Common myeloid progenitor, CD34-positive (primary cell): ENCODE measurements at regions not wholly inside any gene's neighbourhood (a gene's known extent, or its start where the extent isn't known, plus 50 kb on each side); places are given as distances from the start of the nearest gene placed in this dataset.

ENCODE experiments used
- CTCF ChIA-PET: fragments of 350-600 bp; sonication (Branson Sonifier 250); formaldehyde crosslinking; loops from one replicate; lab custom pipeline; 2021; ENCODE audit warnings: antibody characterized with exemption; lab: Charles Lee
- POLR2A ChIA-PET: fragments of 350-600 bp; sonication (Branson Sonifier 250); formaldehyde crosslinking; loops from one replicate; lab custom pipeline; 2021; ENCODE audit warnings: antibody characterized with exemption; lab: Charles Lee
- DNase-seq, 3 donors: peaks; one replicate each; pipeline versions ENCODE4 v3.0.0 to v3.0.0-alpha.2; 2013
- H3K27ac ChIP-seq, 2 experiments: 1 replicate in 1 of 2; 2 replicates in 1 of 2; pipeline ENCODE4 v1.7.0; 2013; ENCODE audit warnings: inconsistent platforms in 2 of 2, low read length in 2 of 2, mild to moderate bottlenecking in 2 of 2, low read depth in 1 of 2, moderate library complexity in 1 of 2; ENCODE audit not compliant: severe bottlenecking in 2 of 2, insufficient read depth in 1 of 2, poor library complexity in 1 of 2
- H3K27me3 ChIP-seq, 5 experiments: replicated peaks in 2 of 5; 1 replicate in 3 of 5; 2 replicates in 2 of 5; pipeline versions ENCODE4 v1.6.1 to v1.7.0; 2013; ENCODE audit warnings: low read length in 4 of 5, mild to moderate bottlenecking in 2 of 5, moderate library complexity in 2 of 5, inconsistent platforms in 1 of 5; ENCODE audit not compliant: insufficient read depth in 5 of 5, control insufficient read depth in 4 of 5
- H3K36me3 ChIP-seq, 4 experiments: 1 replicate in 2 of 4; 2 replicates in 2 of 4; pipeline versions ENCODE4 v1.6.1 to v1.7.0; 2013; ENCODE audit warnings: low read length in 3 of 4, control low read depth in 1 of 4, mild to moderate bottlenecking in 1 of 4; ENCODE audit not compliant: control insufficient read depth in 4 of 4, insufficient read depth in 4 of 4
- H3K4me1 ChIP-seq, 4 experiments: 1 replicate in 3 of 4; 2 replicates in 1 of 4; pipeline versions ENCODE4 v1.6.1 to v1.7.1; 2013; ENCODE audit warnings: low read length in 3 of 4, mild to moderate bottlenecking in 3 of 4, control low read depth in 1 of 4, inconsistent platforms in 1 of 4, moderate library complexity in 1 of 4; ENCODE audit not compliant: control insufficient read depth in 4 of 4, insufficient read depth in 4 of 4; ENCODE audit errors: control extremely low read depth in 1 of 4
- H3K4me3 ChIP-seq, 7 experiments: 1 replicate in 4 of 7; 2 replicates in 3 of 7; pipeline versions ENCODE4 v1.5.1 to v1.7.0; 2013; ENCODE audit warnings: mild to moderate bottlenecking in 7 of 7, low read length in 6 of 7, moderate library complexity in 6 of 7, inconsistent platforms in 2 of 7, low read depth in 2 of 7, control low read depth in 1 of 7; ENCODE audit not compliant: insufficient read depth in 4 of 7, control insufficient read depth in 1 of 7; ENCODE audit errors: extremely low read depth in 1 of 7
- H3K9me3 ChIP-seq, 5 experiments: 1 replicate in 4 of 5; 2 replicates in 1 of 5; pipeline versions ENCODE4 v1.6.1 to v1.7.1; 2013; ENCODE audit warnings: low read length in 4 of 5, mild to moderate bottlenecking in 2 of 5, inconsistent platforms in 1 of 5, low read depth in 1 of 5, moderate library complexity in 1 of 5; ENCODE audit not compliant: control insufficient read depth in 4 of 5, insufficient read depth in 2 of 5; ENCODE audit errors: control extremely low read depth in 1 of 5
- WGBS: methylation state at CpG from one replicate; pipeline ENCODE4 v1.1.5; 2013; ENCODE audit not compliant: insufficient coverage; 5-methylcytosine and 5-hydroxymethylcytosine counted together

DNA sequence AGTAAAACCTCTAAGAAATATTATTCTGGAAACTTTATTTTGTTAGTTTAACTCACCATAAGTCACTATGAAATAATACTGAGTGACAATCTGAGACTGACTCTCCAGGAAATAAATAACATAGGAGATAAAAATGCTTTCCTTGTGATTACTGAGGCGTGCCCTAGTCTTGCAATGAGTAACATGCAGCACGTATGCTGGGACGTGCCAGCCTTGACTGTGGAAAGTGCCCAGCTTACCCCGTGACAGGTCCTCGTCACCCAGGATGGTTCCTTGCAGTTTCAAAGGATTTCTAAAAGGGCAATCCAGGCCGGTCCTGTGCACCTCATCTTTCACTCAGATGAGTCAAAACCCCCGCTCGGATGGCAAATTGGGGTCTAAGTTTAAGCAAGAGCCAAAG is 720.8 kb upstream of the ADAMTS16 start:
- no peak overlapping the region for H3K4me3 ChIP-seq
- CTCF ChIA-PET = no interaction called here
- DNase-seq = no peak
- no peaks in the 10 kb centered on the region for H3K27me3 ChIP-seq
- H3K9me3 ChIP-seq = no peaks in the 10 kb centered on the region
- H3K4me1 ChIP-seq = no peaks in the 10 kb centered on the region
- H3K36me3 ChIP-seq = no peaks in the 10 kb centered on the region
- WGBS = 77% methylated on average over 6 of the region's 8 CpGs
- POLR2A ChIA-PET = no interaction called here
- H3K27ac ChIP-seq = no peak overlapping the region

DNA sequence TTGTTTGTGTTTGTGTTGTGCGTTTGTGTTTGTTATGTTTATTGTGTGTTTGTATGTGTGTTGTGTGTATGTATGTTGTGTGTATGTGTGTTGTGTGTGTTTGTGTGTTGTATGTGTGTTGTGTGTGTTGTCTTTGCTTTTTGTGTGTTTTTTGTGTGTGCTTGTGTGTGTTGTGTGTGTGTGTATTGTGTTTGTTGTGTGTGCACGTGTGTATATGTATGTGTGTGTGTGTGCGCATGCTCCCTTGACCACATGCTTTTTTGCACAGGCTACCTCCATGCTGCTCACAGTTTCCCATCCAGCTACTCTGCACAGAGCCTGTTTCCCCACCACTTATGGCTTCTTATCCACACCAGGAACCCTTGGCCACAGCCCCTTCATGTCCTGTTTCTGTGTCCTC is 720.0 kb upstream of the ADAMTS16 start:
- CTCF ChIA-PET = no interaction called here

DNA sequence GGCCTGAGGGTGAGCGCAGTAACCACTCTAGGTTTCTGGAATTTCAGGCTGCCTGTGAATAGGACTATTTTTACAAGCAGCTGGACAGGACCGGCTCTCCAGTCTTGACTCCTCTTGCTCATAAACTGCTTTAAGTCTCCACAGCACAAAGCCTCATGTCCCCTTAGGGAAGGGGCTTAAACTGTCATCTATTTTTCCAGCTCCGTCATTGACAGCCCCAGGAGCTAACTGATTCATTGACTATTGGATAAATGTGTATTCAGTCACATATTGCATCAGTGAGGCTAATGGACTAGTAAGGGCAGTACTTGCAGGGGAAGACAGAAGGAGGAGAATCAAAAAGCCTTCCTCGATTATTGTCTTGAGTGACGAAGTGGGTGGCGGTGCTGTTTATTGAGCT is 719.4 kb upstream of the ADAMTS16 start:
- ChIA-PET POLR2A (no interaction called here), CTCF (no interaction called here)
- Histone ChIP-seq H3K4me3 (no peak overlapping the region), H3K27ac (no peak overlapping the region), H3K27me3 (no peaks in the 10 kb centered on the region), H3K36me3 (no peaks in the 10 kb centered on the region), H3K4me1 (no peaks in the 10 kb centered on the region), H3K9me3 (no peaks in the 10 kb centered on the region)
- 93% methylated on average over 3 of the region's 6 CpGs for WGBS
- no peak for DNase-seq

More for the DNA sequence above, 720.0 kb upstream of the ADAMTS16 start:
- Histone ChIP-seq H3K27me3 (no peaks in the 10 kb centered on the region), H3K36me3 (no peaks in the 10 kb centered on the region), H3K9me3 (no peaks in the 10 kb centered on the region), H3K4me3 (no peak overlapping the region), H3K4me1 (no peaks in the 10 kb centered on the region), H3K27ac (no peak overlapping the region)
- no peak for DNase-seq
- no CpG with 5 or more reads among the region's 3 CpGs for WGBS
- POLR2A ChIA-PET = no interaction called here

GRCh38 chr5:4422247-4422646 is 717.9 kb upstream of the ADAMTS16 start:
- no peaks in the 10 kb centered on the region for H3K36me3 ChIP-seq
- CTCF ChIA-PET = no interaction called here
- H3K9me3 ChIP-seq = no peaks in the 10 kb centered on the region
- no peaks in the 10 kb centered on the region for H3K4me1 ChIP-seq
- no peak overlapping the region for H3K4me3 ChIP-seq
- POLR2A ChIA-PET = no interaction called here
- H3K27ac ChIP-seq = no peak overlapping the region
- no peak for DNase-seq
- no CpG with 5 or more reads among the region's 3 CpGs for WGBS
- no peaks in the 10 kb centered on the region for H3K27me3 ChIP-seq

DNA sequence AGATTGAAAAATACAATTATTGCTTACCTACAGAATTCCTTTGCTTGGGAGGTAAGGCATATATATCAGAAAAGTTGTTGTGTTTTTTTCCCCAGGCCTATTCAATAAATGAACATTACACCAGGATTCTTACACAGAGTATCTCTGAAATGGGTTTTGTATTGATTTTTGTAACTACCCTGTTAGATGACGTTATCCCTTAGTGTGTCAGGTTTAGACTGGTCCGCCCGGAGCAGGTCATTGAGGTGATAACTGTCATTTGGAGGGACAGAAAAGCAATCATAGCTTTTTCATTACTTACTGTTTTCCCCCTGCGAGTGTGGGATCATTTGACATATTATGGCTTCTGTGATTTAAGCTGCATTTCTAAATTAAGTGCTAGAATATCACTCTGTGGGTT is 715.2 kb upstream of the ADAMTS16 start:
- no CpG with 5 or more reads among the region's 4 CpGs for WGBS
- ChIA-PET POLR2A (no interaction called here), CTCF (interaction anchor here (1.1 kb wide), 1 partner anchor 20 kb away, joined by 3 read pairs; no protein-coding TSS in a partner anchor)
- H3K9me3 ChIP-seq = no peaks in the 10 kb centered on the region
- no peak for DNase-seq
- no peak overlapping the region for H3K27ac ChIP-seq
- H3K4me1 ChIP-seq = no peaks in the 10 kb centered on the region
- no peak overlapping the region for H3K4me3 ChIP-seq
- H3K27me3 ChIP-seq = no peaks in the 10 kb centered on the region
- no peaks in the 10 kb centered on the region for H3K36me3 ChIP-seq

- Histone ChIP-seq H3K27me3 (no peaks in the 10 kb centered on the region), H3K36me3 (no peaks in the 10 kb centered on the region), H3K4me3 (no peak overlapping the region), H3K9me3 (peaks cover 0 to 2% (median 0%) of the 10 kb centered on the region in 5 experiments), H3K27ac (no peak overlapping the region), H3K4me1 (no peaks in the 10 kb centered on the region)
- no peak for DNase-seq
- ChIA-PET CTCF (no interaction called here), POLR2A (no interaction called here)
- WGBS = 100% methylated on average over 1 of the region's 2 CpGs
These were observed 699.6 kb upstream of the ADAMTS16 start for GRCh38 chr5:4440536-4440935.

DNA sequence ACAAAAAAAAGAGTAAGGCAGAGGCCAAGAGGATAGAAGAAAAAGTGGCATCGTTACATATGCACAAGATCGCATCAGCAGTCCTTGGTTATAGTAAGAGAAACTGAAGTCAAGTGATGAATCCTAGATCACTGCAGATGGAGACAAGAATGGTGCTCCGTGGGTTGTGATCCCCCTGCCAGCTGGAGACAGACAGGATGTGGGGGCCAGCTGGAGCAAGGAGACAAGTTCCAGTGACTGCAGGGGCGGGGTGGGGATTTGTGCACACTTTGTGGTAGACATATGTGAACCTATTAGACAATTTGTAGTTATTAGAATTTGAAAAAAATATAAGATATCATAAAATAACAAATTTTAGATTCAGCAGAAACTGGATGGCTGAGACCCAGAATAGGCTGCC is 697.9 kb upstream of the ADAMTS16 start:
- ChIA-PET CTCF (no interaction called here), POLR2A (no interaction called here)
- H3K36me3 ChIP-seq = no peaks in the 10 kb centered on the region
- no peak overlapping the region for H3K4me3 ChIP-seq
- no peak overlapping the region for H3K27ac ChIP-seq
- DNase-seq = no peak
- no peaks in the 10 kb centered on the region for H3K4me1 ChIP-seq
- 92% methylated on average over 3 of the region's 4 CpGs for WGBS
- no peaks in the 10 kb centered on the region for H3K27me3 ChIP-seq
- H3K9me3 ChIP-seq = peaks cover 0 to 3% (median 2%) of the 10 kb centered on the region in 5 experiments
